ENCODE measurements at regions not wholly inside any gene's neighbourhood (a gene's known extent, or its start where the extent isn't known, plus 50 kb on each side); places are given as distances from the start of the nearest gene placed in this dataset.

DNA sequence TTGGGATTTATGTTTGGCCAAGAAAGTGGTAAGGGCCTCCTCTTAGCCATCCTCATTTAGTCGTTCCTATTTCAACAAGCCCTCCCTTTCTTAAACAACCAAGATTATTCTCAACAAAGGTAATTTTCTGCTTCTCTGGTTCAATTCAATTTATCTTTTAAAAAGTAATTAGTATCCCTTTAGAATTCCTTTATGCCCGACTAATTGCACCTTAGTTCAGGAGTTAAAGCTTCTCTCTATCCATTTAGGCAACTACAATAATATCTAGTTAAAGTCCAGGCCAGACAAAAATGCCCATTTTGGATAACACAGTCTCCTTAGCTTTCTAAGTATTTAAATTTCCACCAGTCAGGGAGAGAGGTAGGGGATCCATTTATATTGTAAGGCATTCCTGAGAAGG lies 136.7 kb upstream of the MAGI3 start:
- TF ChIP-seq CTCF (IDR thresholded peaks at IDR 0.05; ENCODE audit: low read depth, low read length) (no peak), POLR2A (IDR thresholded peaks at IDR 0.05; ENCODE audit: extremely low read depth, insufficient read length) (no peak)
- TF ChIP-seq, protein P1, sequence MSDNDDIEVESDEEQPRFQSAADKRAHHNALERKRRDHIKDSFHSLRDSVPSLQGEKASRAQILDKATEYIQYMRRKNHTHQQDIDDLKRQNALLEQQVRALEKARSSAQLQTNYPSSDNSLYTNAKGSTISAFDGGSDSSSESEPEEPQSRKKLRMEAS (IDR thresholded peaks at IDR 0.05; ENCODE audit: low read depth, low read length) = no peak

Measured in NB4 (cell line).